ENCODE measurements at regions not wholly inside any gene's neighbourhood (a gene's known extent, or its start where the extent isn't known, plus 50 kb on each side); places are given as distances from the start of the nearest gene placed in this dataset.
"Not testable (repeated sequence)": the region's sequence is repeated elsewhere in the genome, so short reads cannot be mapped to it uniquely, and the experiment has no call there.

DNA sequence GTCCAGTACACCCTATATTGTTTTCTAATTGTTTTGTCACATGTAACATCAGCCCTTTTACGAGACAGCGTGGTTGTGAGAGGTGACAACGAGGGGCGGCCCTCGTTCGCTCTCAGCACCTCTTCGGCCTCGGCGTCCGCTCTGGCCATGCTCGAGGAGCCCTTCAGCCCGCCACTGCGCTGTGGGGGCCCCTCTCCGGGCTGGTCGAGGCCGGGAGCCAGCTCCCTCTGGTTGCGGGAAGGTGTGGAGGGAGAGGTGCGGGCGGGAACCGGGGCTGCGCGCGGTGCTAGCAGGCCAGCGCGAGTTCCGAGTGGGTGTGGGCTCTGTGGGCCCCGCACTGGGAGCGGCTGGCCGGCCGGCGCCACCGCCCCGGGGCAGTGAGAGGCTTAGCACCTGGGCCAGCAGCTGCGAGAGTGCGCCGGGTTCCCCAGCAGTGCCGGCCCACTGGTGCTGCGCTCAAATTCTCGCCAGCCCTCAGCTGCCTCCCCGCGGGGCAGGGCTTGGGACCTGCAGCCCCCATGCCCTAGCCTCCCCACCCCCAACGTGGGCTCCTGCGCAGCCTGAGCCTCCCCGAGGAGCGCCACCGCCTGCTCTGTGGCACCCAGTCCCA, 145.0 kb downstream of the PSAT1 start:
- H3K4me1 ChIP-seq, result peaks cover 10% of the 10 kb centered on the region
- no peak for ATAC-seq
- no peaks in the 10 kb centered on the region for H3K36me3 ChIP-seq
- no peak overlapping the region for H3K27ac ChIP-seq
- TF ChIP-seq, protein P1, sequence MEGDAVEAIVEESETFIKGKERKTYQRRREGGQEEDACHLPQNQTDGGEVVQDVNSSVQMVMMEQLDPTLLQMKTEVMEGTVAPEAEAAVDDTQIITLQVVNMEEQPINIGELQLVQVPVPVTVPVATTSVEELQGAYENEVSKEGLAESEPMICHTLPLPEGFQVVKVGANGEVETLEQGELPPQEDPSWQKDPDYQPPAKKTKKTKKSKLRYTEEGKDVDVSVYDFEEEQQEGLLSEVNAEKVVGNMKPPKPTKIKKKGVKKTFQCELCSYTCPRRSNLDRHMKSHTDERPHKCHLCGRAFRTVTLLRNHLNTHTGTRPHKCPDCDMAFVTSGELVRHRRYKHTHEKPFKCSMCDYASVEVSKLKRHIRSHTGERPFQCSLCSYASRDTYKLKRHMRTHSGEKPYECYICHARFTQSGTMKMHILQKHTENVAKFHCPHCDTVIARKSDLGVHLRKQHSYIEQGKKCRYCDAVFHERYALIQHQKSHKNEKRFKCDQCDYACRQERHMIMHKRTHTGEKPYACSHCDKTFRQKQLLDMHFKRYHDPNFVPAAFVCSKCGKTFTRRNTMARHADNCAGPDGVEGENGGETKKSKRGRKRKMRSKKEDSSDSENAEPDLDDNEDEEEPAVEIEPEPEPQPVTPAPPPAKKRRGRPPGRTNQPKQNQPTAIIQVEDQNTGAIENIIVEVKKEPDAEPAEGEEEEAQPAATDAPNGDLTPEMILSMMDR (IDR thresholded peaks at IDR 0.05), result no peak
- DNase-seq, result no peak
- no peak overlapping the region for H3K4me3 ChIP-seq
- intact Hi-C loops (cut with DNase I), result no loop called here
- no peaks in the 10 kb centered on the region for H3K9me3 ChIP-seq
- no peaks in the 10 kb centered on the region for H3K27me3 ChIP-seq (ENCODE audit: low read depth)

DNA sequence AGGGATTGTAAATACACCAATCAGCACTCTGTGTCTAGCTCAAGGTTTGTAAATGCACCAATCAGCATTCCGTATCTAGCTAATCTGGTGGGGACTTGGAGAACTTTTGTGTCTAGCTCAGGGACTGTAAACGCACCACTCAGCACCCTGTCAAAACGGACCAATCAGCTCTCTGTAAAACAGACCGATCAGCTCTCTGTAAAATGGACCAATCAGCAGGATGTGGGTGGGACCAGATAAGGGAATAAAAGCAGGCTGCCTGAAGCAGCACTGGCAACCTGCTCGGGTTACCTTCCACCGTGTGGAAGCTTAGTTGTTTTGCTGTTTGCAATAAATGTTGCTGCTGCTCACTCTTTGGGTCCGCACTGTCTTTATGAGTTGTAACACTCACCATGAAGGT, 145.7 kb downstream of the PSAT1 start:
- H3K9me3 ChIP-seq; H3K27ac ChIP-seq; ATAC-seq; DNase-seq; H3K27me3 ChIP-seq (ENCODE audit: low read depth); H3K4me1 ChIP-seq; H3K4me3 ChIP-seq; intact Hi-C loops (cut with DNase I); H3K36me3 ChIP-seq: not testable (repeated sequence)

DNA sequence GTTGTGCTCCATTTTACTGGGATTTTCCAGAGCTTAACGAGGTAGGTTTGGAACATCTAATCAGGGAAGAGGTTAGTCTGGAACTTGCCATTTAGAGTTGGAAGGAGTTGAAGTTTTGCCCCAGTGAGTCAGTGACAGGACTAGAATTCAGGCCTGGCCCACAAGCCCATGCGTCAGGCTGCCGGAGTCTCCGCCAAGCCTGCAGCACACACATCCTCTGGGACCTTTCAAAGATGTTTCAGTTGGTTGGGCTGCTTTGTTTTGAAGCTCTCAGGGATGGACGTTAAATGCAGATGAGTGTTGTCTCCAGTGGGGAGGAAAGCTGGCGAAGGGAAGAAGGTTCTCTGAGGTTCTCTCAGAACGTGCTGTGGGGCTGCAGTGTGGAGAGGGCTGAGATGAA, 147.0 kb downstream of the PSAT1 start:
- Histone ChIP-seq H3K4me1 (peaks cover 10% of the 10 kb centered on the region), H3K4me3 (no peak overlapping the region), H3K9me3 (no peaks in the 10 kb centered on the region), H3K27ac (no peak overlapping the region), H3K36me3 (no peaks in the 10 kb centered on the region), H3K27me3 (ENCODE audit: low read depth) (no peaks in the 10 kb centered on the region)
- DNase-seq (no peak), ATAC-seq (no peak)
- TF ChIP-seq, protein P1 (IDR thresholded peaks at IDR 0.05), result no peak
- intact Hi-C loops (cut with DNase I), result no loop called here

DNA sequence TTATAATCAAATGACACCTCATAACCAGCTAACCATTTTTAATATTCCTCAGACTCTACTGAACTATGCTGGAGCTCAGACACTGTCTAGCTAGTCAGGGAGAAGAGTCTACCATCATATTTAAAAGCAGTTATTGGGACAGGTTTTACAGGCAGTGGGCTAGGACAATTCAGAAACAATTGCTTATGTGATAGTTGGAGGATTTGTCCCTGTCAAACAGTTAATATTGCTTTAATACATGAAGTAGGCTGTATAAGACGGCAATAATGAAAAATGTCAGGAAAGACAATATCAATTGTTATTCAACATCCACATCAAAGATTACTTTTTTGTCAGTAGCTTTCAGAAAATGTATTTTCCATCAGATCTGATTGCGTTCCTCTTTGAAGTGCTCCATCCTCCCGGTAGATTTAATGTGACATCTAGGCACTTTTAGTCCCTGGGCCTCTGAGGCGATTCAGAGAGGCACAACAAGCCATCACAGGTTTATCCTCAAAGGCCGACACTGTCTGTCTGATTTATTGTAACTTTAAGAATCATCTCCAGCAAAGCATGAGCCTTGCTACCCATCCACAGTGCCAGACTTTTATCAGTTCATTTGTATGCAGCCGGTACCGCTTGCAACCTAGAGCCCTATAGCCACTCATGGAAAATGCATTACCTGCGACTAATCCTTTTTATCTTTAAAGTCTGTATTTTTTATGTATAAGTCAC, 152.2 kb downstream of the PSAT1 start:
- Histone ChIP-seq H3K4me1 (no peaks in the 10 kb centered on the region), H3K27ac (no peak overlapping the region), H3K4me3 (no peak overlapping the region), H3K27me3 (ENCODE audit: low read depth) (no peaks in the 10 kb centered on the region), H3K36me3 (no peaks in the 10 kb centered on the region), H3K9me3 (no peaks in the 10 kb centered on the region)
- intact Hi-C loops (cut with DNase I), result no loop called here
- ATAC-seq (no peak), DNase-seq (no peak)
- TF ChIP-seq, protein P1 (IDR thresholded peaks at IDR 0.05), result no peak

DNA sequence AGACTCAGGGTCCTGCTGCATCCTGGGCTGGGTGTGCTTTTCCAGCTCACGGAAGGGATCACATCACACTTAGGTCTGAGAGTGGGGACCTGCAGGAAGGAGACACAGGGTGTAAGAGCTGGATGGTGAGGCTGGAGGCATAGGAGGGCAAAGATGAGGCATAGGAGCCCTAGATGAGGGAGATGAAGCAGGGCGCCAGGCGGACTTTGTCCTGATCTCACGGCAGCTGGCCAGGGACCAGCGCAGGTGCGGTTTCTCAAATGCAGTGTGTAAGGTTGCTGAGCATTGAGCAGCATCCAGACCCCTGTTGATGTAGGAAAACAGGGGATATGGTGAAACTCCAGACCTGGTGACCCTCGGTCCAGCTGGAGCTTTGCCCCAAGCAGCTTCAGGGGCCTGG, 156.5 kb downstream of the PSAT1 start:
- H3K4me1 ChIP-seq, result no peaks in the 10 kb centered on the region

DNA sequence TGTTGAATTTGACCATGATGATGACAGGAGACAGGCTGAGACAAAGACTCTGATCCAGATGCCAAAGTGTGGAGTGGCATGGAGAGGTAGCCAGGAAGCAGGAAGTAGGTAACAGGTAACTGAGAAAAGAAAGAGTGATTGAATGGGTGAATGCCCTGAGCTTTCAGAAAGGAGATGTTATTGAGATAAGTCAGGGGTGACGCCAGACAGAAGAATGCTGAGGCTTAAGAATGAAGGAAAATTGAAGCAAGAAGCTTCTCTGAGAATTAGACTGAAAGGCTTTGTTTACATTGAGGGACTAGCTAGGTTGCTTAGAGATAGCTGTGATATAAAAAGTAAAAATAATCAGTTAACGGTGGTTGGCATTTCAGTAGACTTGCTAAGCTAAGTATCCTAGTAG, 165.7 kb downstream of the PSAT1 start:
- intact Hi-C loops (cut with DNase I), result no loop called here

More for the DNA sequence above, 156.5 kb downstream of the PSAT1 start:
- H3K9me3 ChIP-seq, result no peaks in the 10 kb centered on the region
- H3K4me3 ChIP-seq, result no peak overlapping the region
- TF ChIP-seq, protein P1 (IDR thresholded peaks at IDR 0.05), result no peak
- intact Hi-C loops (cut with DNase I), result no loop called here
- no peak for ATAC-seq
- DNase-seq, result no peak
- no peaks in the 10 kb centered on the region for H3K27me3 ChIP-seq (ENCODE audit: low read depth)
- no peak overlapping the region for H3K27ac ChIP-seq
- H3K36me3 ChIP-seq, result no peaks in the 10 kb centered on the region

More for the DNA sequence above, 165.7 kb downstream of the PSAT1 start:
- ATAC-seq (no peak), DNase-seq (no peak)
- Histone ChIP-seq H3K27me3 (ENCODE audit: low read depth) (no peaks in the 10 kb centered on the region), H3K4me3 (no peak overlapping the region), H3K27ac (no peak overlapping the region), H3K4me1 (no peaks in the 10 kb centered on the region), H3K9me3 (no peaks in the 10 kb centered on the region), H3K36me3 (no peaks in the 10 kb centered on the region)
- TF ChIP-seq, protein P1 (IDR thresholded peaks at IDR 0.05), result no peak

All from lower lobe of right lung (tissue), 2 donors.